ENCODE measurements at regions not wholly inside any gene's neighbourhood (a gene's known extent, or its start where the extent isn't known, plus 50 kb on each side); places are given as distances from the start of the nearest gene placed in this dataset.

DNA sequence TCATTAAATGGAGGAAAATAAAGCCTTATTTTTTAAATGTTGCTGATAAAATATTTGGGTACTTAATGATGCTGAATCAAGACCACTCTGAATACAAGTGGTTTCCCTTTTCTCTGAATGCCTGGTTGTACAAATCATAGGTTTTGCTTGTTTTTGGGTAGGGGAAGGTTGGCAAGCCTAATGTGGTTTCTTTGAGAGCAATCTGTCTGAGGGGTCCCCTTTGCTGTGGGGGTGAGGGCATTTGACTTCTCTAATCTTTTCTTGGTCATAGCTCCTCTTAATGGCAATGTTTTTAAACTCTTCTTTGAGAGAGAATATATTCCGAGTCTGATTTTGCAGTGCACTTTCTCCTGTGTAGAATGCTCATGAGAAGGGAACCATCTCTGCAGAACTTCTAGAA lies 99.2 kb downstream of the SOX4 start:
- TF ChIP-seq, protein P1, sequence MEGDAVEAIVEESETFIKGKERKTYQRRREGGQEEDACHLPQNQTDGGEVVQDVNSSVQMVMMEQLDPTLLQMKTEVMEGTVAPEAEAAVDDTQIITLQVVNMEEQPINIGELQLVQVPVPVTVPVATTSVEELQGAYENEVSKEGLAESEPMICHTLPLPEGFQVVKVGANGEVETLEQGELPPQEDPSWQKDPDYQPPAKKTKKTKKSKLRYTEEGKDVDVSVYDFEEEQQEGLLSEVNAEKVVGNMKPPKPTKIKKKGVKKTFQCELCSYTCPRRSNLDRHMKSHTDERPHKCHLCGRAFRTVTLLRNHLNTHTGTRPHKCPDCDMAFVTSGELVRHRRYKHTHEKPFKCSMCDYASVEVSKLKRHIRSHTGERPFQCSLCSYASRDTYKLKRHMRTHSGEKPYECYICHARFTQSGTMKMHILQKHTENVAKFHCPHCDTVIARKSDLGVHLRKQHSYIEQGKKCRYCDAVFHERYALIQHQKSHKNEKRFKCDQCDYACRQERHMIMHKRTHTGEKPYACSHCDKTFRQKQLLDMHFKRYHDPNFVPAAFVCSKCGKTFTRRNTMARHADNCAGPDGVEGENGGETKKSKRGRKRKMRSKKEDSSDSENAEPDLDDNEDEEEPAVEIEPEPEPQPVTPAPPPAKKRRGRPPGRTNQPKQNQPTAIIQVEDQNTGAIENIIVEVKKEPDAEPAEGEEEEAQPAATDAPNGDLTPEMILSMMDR (optimal IDR thresholded peaks at IDR 0.05 in 1 of 3, IDR thresholded peaks at IDR 0.05 in 1 of 3, conservative IDR thresholded peaks at IDR 0.05 in 1 of 3; ENCODE audit: extremely low read depth in 1 of 3, insufficient read depth in 2 of 3, low read length in 3 of 3), result no peak
- TF ChIP-seq EZH2 (IDR thresholded peaks at IDR 0.05; ENCODE audit: low read length), result no peak

All from keratinocyte (primary cell).